Pancreas (tissue), 10 donors: ENCODE measurements at regions not wholly inside any gene's neighbourhood (a gene's known extent, or its start where the extent isn't known, plus 50 kb on each side); places are given as distances from the start of the nearest gene placed in this dataset.

Experiments used
- ATAC-seq, 4 donors: fragments of 200-7000 bp; cut with Tn5 transposase; one replicate each; pipeline versions ENCODE4 v1.8.0 to v1.9.1; 2020; ENCODE audit warnings: mild to moderate bottlenecking in 4 of 4, moderate library complexity in 4 of 4
- DNase-seq, 6 donors: peaks; one replicate each; pipeline ENCODE4 v3.0.0-alpha.2; 2020
- FAIRE-seq: peaks from 2 replicates; lab custom pipeline; 2012; peaks lifted over from hg19 to GRCh38; lab: Jason Lieb, UNC
- H3K27ac ChIP-seq, 4 donors: fragments of 200-600 bp; sonication (generic); 1 replicate in 3 of 4; 2 replicates in 1 of 4; pipeline versions ENCODE4 v1.5.0 to v1.8.0; 2020
- H3K27me3 ChIP-seq, 4 donors: fragments of 200-600 bp; one replicate each; pipeline ENCODE4 v1.8.0; 2021
- H3K36me3 ChIP-seq, 3 donors: fragments of 200-600 bp; sonication (generic) in 1 of 3; one replicate each; pipeline versions ENCODE4 v1.5.0 to v1.8.0; 2020 to 2021
- H3K4me1 ChIP-seq, 3 donors: fragments of 200-600 bp; one replicate each; pipeline ENCODE4 v1.8.0; 2021
- H3K4me3 ChIP-seq, 4 donors: fragments of 200-600 bp; sonication (generic) in 2 of 4; one replicate each; pipeline versions ENCODE4 v1.5.0 to v1.8.0; 2020 to 2021
- H3K9me3 ChIP-seq, 4 donors: fragments of 200-600 bp; one replicate each; pipeline ENCODE4 v1.8.0; 2021
- WGBS, 2 donors: extraction: QIAGEN DNeasy Blood & Tissue Kit; methylation state at CpG; one replicate each; pipeline ENCODE4 v1.1.7; 2013; 5-methylcytosine and 5-hydroxymethylcytosine counted together
- intact Hi-C, 3 donors: fragments of 100-400 bp; cut with DNase I; formaldehyde crosslinking; loops; one replicate each; pipeline versions ENCODE4 v1.11.1 to v1.14.2; 2022
- TF ChIP-seq, protein P1 (sequence below), 4 donors: fragments of 200-600 bp; sonication (generic) in 3 of 4; IDR thresholded peaks; one replicate each; pipeline versions ENCODE4 v1.5.0 to v1.8.0; 2021; ENCODE audit warnings: antibody characterized with exemption in 4 of 4
- donor health status: healthy with polysubstance abuse.
- donor health status: DM: no; HTN: no; CAD: no; lungs with moderate emphysema.
- donor health status: DM: no; HTN: no; CAD: no.
- donor health status: control.
- donor health status: control.
- donor health status: Bipolar disorder and iron deficiency.
- donor health status: DM: yes; HTN: yes; CAD: no.
- donor health status: DM: no; HTN: no; CAD: no.
- donor health status: DM: no; HTN: no; CAD: no.
- donor health status: DM: yes; HTN: yes; CAD: no.

DNA sequence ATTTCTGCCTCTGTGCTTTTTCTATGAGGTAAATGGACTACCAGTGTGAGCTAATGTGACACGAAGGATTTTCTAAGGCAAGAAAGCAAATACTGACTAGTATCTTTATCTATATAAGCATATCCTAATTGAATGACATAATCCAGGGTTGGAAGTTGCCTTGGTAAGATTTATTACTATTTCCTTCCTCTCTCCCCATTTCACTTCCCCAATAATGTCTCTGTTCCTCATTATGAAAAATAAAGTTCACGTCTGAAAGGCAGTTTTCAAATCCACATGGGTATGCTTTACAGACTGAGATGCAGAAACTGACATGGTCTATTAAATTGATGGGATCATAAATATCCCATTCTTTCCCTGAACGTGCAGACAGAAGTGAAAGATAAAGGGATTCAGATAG lies 86.0 kb downstream of the DTWD1 start:
- H3K36me3 ChIP-seq: no peaks in the 10 kb centered on the region
- H3K27me3 ChIP-seq: no peaks in the 10 kb centered on the region
- H3K4me3 ChIP-seq: no peak overlapping the region
- H3K4me1 ChIP-seq: no peaks in the 10 kb centered on the region
- ATAC-seq (peak in 1 of 4 donors; percentile 39), DNase-seq (no peak), FAIRE-seq (no peak)
- intact Hi-C loops: no loop called here
- TF ChIP-seq, protein P1, sequence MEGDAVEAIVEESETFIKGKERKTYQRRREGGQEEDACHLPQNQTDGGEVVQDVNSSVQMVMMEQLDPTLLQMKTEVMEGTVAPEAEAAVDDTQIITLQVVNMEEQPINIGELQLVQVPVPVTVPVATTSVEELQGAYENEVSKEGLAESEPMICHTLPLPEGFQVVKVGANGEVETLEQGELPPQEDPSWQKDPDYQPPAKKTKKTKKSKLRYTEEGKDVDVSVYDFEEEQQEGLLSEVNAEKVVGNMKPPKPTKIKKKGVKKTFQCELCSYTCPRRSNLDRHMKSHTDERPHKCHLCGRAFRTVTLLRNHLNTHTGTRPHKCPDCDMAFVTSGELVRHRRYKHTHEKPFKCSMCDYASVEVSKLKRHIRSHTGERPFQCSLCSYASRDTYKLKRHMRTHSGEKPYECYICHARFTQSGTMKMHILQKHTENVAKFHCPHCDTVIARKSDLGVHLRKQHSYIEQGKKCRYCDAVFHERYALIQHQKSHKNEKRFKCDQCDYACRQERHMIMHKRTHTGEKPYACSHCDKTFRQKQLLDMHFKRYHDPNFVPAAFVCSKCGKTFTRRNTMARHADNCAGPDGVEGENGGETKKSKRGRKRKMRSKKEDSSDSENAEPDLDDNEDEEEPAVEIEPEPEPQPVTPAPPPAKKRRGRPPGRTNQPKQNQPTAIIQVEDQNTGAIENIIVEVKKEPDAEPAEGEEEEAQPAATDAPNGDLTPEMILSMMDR (IDR thresholded peaks at IDR 0.05): no peak
- no peak overlapping the region for H3K27ac ChIP-seq
- WGBS, 2 donors: 42 to 44% methylated on average over 3 of the region's 3 CpGs
- no peaks in the 10 kb centered on the region for H3K9me3 ChIP-seq

DNA sequence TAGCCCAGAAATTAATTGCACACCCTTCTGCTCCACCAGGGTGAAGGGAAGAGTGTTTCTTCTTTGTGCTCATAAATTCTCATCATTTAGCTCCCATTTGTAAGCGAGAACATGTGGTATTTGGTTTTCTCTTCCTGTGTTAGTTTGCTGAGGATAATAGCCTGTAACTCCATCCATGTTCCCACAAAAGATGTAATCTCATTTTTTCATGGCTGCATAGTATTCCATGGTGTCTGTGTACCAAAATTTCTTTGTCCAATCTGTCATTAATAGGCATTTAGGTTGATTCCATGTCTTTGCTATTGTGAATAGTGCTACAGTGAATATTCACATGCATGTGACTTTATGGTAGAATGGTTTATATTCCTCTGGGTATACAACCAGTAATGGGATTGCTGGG lies 86.8 kb downstream of the DTWD1 start:
- Histone ChIP-seq H3K9me3 (no peaks in the 10 kb centered on the region), H3K27ac (no peak overlapping the region), H3K27me3 (no peaks in the 10 kb centered on the region), H3K4me1 (no peaks in the 10 kb centered on the region), H3K4me3 (no peak overlapping the region), H3K36me3 (no peaks in the 10 kb centered on the region)
- FAIRE-seq: no peak
- intact Hi-C loops: no loop called here
- WGBS, 2 donors: 69 to 75% methylated on average over 1 of the region's 1 CpG
- no peak for DNase-seq
- no peak for ATAC-seq
- TF ChIP-seq, protein P1 (IDR thresholded peaks at IDR 0.05): no peak

DNA sequence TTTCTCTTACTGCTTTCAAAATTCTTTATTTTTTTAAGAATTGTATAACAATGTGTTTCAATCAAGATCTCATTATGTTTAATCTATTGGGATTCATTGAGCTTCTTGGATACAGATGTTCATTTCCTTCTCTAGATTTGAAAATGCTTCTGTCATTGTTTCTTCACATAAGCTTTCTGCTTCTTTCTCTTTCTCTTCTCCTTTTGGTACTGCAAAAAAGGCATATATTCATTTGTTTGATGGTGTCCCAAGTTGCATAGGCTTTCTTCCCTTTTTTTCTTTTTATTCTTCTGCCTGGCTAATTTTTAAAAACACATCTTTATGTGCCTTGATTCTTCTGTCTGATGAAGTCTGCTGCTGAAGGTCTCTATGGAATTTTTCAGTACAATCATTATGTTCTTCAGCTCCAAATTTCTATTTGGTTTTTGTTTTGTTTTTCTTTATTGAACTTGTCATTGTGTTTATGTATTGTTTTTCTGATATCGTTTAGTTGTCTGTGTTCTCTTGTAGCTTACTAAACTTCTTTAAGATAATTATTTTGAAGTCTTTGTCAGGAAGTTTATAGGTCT lies 88.9 kb downstream of the DTWD1 start:
- ATAC-seq (no peak), FAIRE-seq (no peak), DNase-seq (no peak)
- Histone ChIP-seq H3K9me3 (no peaks in the 10 kb centered on the region), H3K4me1 (no peaks in the 10 kb centered on the region), H3K27ac (no peak overlapping the region), H3K36me3 (no peaks in the 10 kb centered on the region), H3K27me3 (no peaks in the 10 kb centered on the region), H3K4me3 (no peak overlapping the region)
- WGBS, 2 donors: 78 to 79% methylated on average over 1 of the region's 1 CpG
- TF ChIP-seq, protein P1 (IDR thresholded peaks at IDR 0.05): no peak
- intact Hi-C loops: no loop called here

DNA sequence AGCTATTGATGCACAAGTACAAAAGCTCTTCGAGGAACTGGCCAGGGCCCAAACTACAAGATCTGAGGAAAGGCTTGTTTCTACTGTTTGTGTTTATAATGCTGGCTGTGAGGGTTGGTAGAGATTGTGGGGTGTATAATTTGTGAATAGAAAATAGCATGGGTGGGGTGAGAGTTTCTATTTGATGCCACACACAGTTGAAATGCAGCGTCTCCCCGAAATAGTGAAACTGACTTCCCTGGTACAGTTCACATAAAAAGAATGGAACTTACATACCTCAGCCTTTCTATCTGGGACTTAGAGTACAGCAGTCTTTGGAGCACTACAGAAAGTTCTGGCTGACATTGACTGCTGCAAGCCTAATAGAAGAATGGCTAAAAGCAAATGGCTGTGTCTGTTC lies 91.3 kb downstream of the DTWD1 start:
- WGBS, 2 donors: 83 to 92% methylated on average over 3 of the region's 3 CpGs
- no peaks in the 10 kb centered on the region for H3K9me3 ChIP-seq
- FAIRE-seq: no peak
- DNase-seq: no peak
- no peaks in the 10 kb centered on the region for H3K36me3 ChIP-seq
- ATAC-seq: no peak
- H3K4me3 ChIP-seq: no peak overlapping the region
- H3K27ac ChIP-seq: no peak overlapping the region
- intact Hi-C loops: no loop called here
- TF ChIP-seq, protein P1 (IDR thresholded peaks at IDR 0.05): no peak
- no peaks in the 10 kb centered on the region for H3K4me1 ChIP-seq
- no peaks in the 10 kb centered on the region for H3K27me3 ChIP-seq

DNA sequence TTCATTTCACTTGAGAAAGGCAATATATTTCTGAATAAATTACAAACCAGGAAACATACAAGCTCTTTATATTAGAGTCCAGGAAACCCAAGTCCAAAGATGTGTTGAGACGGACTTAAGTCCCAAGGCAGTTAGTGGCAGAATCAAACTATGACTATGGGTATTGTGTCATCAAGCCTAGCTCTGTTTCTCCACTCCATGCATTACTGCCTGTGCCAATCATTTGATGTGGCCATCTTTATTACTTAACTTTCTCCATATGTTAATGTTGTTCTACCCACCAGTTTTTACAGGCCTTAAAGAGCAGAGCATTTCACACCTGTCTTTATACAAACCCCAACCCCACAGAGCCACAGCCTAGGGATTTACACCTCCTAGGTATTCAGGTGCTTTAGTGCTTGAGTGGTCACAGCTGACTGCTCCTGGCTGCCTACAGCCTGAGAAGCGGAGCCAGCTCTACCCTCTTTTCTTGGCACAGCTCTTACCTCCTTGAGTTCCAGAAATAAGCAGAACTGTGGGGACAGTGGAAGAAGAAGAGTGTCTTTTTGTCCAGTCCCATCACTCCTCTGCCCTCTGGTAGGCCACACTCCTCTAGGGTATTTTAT lies 92.1 kb downstream of the DTWD1 start:
- Histone ChIP-seq H3K4me3 (no peak overlapping the region), H3K9me3 (no peaks in the 10 kb centered on the region), H3K36me3 (no peaks in the 10 kb centered on the region), H3K4me1 (no peaks in the 10 kb centered on the region), H3K27ac (no peak overlapping the region), H3K27me3 (no peaks in the 10 kb centered on the region)
- DNase-seq: no peak
- FAIRE-seq: no peak
- intact Hi-C loops: no loop called here
- WGBS, 2 donors: 88 to 94% methylated on average over 2 of the region's 2 CpGs
- no peak for ATAC-seq
- TF ChIP-seq, protein P1 (IDR thresholded peaks at IDR 0.05): no peak
